GM18502 (cell line): ENCODE measurements at regions not wholly inside any gene's neighbourhood (a gene's known extent, or its start where the extent isn't known, plus 50 kb on each side); places are given as distances from the start of the nearest gene placed in this dataset.

Source experiments
- ATAC-seq: cut with Tn5 transposase; IDR thresholded peaks from one replicate; pipeline ENCODE4 v1.9.1; 2021; ENCODE audit warnings: mild to moderate bottlenecking; ENCODE audit not compliant: unreplicated experiment, poor library complexity

DNA sequence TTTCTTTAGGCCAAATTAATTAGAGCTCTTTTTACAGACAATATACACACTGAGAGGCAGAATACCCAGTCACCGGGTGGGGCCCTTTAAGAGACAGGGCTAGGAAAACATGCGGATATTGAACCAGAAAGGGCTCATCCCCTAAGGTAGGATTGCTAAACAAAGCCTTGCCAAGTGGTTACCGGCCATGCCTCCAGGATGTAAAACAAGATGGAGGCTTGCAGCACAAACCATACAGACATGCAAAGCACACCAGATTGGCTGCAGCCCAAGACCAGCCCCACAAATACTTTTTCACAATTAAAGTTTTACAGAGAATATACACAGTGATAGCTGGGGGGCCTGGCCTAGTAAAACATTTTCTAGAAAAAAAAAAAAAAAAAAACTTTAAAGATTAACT, 210.0 kb downstream of the KLHL4 start:
- ATAC-seq: no peak

DNA sequence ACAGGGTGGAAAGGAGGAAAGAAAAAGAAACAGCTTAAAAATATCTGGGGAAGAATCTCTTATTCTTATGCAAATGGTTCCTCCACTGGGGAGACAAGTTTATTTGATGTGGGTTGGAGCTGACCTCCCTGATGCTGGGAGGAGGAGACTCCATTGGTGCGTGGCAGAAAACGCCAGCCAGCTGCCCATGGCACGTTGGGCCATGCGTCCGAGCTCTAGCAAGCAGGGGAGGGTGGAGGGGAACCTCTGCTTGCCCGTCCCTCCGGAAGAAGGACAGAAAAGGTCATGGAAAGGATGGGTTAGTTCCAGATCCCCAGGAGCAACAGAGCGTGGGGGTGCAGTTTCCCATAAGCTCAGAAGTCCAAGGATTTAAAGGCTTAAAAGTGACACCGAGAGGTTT, 210.4 kb downstream of the KLHL4 start:
- ATAC-seq: no peak

DNA sequence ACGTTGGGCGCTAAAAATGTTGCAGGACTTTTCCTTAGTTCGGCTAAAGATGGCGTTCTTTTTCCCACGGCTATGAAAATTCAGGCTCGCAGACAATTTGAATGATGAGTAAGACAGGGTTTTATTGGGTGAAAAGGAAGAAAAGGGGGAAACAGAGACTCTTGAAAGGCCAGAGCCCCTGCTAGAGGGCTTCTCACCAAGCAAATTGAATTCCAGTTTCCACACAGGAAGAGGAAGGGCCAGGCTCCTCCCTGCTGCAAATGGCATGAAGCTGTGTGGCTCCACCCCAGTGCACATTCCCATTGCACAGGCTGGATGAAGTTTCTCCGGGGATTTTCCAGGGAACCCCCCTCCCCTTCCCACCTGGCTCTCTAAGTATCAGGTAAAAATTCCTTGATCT, 210.9 kb downstream of the KLHL4 start:
- no peak for ATAC-seq

DNA sequence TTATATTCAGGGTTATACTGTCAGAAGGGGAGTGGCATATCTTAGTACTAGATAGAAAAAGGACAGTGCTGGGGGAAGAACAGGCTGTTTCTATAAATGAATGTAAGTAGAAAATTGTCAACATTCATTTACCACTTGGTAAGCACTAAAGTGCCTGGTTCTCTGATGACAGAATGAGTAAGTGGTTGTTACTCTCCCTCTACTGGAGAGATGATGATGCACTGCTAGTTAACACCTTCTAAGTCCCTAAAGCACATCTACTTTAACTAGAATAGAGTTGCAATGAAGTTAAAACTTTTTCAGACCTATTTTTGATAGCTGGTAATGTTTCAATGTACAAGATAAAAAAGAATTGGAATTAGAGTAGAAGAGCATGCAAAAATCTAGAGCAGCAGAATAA, 214.5 kb downstream of the KLHL4 start:
- ATAC-seq: no peak

DNA sequence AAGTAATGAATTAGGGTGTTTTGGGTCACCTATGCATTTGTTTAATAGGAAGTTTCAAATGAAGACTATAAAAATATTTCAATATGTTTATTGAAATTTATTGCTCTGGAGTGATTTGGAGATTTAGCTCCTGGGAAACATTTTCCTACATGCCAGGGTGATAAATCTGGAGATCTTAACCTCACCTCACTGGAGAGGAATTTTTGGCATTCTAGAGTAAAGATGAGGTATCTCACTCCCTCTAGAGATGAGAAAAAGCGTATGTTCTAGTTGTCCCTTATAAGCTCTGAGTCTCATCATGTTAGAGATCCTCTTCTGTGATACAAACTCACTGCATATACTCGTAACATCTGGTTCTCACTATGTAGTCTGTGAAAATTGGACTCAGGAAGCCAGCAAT, 219.0 kb downstream of the KLHL4 start:
- no peak for ATAC-seq

DNA sequence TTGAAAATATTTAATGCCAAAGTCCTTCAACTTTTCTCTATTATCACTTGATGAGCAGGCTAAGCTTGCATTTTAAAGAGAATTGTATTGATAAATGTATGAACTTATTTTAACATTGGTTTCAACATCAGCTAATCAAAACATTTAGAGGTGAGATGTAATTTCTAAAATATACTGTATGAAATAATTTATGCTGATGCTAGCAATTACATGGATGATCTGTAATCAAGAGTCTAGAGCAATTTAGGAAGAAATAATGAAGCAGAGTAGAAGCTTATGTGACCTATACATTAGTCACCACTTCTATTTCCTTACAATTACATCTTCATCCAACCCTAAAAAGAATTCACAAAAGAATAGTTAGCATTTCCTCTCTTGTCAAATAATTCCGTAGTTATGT, 226.8 kb downstream of the KLHL4 start:
- no peak for ATAC-seq

DNA sequence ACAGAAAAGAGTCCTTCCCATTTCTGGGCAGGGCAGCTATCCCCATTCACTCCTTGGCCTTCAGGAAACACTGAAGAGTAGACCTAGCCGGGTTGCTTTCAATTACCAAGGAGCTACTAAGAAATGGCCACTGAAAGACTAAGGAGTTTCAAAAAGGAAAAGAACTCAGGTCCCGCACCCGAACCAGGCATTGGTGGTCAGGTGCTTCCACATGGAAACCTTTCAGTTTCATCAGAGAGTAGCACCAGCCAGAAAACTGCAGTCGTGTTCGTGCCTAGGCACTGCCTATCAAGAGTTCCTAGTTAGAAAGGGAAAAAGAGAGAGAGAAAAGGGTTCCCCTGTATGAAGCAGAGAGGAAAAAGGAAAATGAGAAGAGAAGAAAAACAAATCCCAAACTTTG, 237.9 kb downstream of the KLHL4 start:
- ATAC-seq: no peak

DNA sequence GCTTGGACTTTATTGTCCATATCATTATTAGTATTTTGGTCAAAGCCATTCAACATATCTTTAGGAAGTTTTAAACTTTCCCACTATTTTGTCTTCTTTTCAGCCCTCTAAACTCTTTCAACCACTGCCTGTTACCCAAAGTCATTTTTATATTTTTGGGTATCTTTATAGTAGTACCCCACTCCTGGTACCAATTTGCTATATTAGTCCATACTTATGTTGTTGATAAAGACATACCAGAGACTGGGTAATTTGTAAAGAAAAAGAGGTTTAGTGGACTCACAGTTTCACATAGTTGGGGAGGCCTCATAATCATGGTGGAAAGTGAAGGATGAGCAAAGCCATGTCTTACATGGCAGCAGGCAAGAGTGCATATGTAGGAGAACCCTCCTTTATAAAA, 271.4 kb downstream of the KLHL4 start:
- no peak for ATAC-seq

DNA sequence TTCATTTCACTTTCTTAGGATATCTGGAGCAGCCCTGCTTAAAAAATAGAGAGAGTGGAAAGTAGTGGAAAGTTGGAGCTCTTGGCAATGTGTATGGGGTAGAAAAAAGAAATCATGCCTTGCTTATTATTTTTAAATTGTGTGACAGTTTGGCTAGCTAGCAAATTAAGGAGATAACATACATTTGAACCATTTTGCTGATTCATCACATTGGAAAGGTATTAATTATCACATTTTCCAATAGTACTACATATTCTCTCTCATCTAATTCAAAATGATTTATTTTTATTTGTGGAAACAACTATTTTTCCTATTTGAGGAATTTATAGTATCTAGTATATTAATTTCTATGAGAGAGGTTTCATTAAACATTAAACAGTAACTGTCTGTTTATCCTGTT, 280.4 kb downstream of the KLHL4 start:
- no peak for ATAC-seq

DNA sequence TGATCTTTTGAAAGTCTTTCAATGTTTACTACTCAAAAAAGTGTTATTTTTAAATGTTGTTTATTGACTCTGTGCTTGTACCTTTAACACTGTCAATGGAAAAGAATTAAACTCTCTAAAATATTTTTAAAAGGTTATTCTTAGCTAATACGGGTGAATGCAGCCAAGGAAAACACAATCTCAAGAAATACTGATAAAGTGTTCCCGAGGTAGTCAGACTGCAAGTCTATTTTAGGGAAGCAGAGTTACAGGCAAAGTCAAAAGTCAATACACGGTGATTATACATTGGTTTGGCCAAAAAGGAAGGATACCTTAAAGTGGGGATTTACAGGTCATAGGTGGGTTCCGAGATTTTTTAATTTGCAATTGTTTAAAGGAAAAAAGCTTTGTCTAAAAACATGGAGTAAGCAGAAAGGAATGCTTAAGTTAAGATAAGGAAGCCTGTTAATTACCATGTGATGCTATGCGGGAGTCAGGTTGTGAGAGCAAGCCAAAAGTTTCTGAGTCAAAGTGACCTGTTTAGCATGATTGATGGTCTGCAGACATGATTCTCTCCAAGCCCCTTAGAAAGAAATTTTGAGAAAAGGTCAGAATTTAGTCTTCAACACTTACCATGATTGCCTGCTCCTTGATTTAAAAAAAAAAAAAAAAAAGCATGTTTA, 288.4 kb downstream of the KLHL4 start:
- ATAC-seq: no peak

DNA sequence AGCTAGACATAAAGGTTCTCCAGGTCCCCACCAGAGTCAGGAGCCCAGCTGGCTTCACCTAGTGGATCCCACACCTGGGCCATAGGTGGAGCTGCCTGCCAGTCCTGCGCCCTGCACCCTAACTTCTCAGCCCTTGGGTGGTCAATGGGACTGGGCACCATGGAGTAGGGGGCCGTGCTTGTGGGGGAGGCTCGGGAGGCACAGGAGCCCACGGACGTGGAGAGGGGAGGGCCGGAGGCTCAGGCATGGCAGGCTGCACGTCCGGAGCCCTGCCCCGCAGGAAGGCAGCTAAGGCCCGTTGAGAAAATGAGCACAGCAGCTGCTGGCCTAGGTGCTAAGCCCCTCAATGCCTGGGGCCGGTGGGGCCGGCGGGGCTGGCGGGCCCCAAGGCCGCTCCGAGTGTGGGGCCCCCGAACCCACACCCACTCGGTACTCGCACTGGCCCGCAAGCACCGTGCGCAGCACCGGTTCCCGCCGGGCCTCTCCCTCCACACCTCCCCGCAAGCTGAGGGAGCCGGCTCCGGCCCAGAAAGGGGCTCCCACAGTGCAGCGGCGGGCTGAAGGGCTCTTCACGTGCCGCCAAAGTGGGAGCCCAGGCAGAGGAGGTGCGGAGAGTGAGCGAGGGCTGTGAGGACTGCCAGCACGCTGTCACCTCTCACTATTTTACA, 291.1 kb downstream of the KLHL4 start:
- ATAC-seq: no peak

DNA sequence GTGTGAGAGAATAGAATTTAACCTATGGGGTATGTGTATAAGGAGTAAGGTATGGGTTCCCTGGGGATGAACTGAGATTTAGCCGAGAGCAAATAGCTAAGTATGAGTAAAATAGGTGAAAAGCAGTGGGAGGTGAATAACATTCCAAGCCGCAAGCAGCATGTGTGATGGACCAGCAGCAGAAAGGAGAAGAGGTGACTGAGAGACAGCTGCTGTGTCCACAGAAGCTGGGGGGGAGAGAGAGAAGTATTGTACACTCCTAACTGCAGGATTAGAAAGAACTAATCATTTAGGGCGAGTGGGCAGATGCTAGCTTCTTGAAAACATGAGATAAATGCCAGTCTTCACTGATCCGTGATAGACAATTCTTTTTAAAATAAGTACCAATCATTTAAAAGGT, 296.0 kb downstream of the KLHL4 start:
- no peak for ATAC-seq

DNA sequence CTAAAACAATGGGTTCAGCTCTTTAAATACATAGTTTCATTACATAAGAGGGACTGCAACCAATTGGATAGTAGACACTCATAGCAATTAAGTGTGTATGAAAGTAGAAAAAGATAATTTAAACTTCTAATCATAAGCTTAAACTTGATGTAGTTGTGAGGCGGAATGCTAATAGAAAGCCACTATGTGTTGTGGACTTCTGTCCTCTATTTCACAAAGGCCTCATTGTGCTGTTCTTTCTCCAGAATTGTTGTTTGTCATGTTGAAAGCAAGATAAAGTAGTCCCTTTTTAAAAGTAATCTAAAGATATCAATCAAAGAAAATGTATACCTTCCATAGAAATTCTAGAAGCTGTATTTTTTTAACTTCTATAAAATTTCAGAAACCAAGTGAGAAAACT, 329.4 kb downstream of the KLHL4 start:
- no peak for ATAC-seq

DNA sequence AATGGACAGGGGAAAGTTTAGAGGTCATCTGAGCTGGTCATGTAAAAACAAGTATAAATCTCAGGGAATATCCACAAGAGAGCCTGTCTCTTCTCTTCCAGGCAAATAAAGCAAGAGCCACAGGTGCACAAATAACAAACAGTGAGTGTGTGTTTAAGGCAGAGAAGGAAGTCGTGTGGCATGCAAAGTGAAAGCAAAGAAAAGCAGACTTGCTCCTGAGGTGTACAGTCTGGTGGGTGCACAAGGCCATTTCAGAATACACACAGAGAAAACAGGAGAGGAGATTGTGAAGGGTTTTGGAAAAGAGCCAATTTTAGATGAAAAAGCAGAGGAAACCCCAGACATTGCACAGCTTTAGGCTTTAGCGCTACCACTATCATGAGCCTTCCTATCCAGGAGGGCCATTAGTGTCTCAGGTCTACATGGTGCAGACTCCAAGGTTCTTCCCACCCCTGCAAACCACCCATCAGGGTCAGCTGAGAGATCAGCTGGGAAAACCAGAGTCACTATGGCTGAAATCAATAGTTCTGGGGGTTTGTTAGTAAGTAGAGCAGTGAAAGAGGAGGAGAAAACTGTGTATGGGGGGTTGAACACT, 355.8 kb downstream of the KLHL4 start:
- ATAC-seq: peak; percentile 40

DNA sequence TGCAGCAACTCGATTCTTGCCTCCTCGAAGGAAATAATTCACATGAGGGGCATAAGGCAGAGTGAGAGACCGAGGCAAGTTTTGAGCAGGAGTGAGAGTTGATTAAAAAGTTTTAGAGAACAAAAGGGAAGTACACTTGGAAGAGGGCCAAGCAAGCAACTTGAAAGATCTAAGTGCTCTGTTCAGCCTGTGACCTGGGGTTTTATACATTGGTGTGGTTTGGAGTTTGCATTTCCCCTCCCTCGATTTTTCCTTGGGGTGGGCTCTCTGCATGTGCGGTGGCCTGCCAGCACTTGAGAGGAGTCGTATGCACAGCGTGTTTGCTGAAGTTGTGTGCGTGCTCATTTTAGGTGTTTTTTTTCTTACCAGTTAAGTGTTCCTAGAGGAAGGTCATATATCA, 356.4 kb downstream of the KLHL4 start:
- peak; percentile 45 for ATAC-seq

DNA sequence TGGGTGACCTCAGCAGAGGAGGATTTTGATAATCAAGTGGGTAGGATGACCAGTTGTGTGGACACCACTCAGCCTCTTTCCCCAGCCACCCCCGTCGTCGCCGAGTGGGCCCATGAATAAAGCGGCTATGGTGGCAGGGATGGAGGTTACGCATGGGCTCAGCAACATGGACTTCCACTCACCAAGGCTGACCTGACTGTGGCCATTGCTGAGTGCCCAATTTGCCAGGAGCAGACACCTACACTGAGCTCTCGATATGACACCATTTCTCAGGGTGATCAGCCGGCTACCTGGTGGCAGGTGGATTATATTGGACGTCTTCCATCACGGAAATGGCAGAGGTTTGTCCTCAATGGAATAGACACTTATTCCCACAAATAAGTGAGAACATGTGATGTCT, 361.3 kb downstream of the KLHL4 start:
- no peak for ATAC-seq

DNA sequence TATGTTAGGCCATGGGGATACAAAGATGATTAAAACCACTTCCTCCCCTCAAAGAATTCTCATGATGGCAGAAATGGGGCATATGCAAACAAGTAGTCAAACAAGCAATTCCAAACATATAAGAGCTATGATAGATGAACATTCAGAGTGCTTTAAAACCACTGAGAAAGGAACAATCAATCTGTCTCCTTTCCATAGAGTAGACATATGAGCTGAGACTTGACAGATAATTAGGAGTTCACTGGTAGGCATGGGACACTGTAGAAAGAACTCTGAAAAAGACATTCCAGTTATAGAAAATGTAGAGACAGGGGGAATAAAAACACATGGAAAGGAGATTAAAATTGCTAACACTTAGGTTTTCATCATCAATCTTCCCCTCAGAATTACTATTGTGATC, 372.8 kb downstream of the KLHL4 start:
- no peak for ATAC-seq

DNA sequence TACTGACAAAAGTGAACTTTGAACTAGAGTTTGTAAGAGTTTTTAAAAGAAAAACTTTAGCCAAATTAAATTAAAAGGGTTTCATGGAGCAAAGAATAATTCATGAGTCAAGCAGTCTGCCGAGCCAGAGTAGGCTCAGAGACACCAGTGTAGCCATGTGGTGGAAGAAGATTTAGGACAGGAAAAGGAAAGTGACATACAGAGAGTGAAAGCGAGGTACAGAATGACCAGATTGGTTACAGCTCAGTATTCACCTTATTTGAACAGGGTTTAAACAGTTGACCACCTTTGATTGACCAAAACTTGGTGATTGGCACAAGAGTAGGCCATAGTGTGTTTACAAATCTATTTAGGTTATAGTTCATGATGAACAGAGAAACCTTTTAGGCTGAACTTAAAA, 377.8 kb downstream of the KLHL4 start:
- no peak for ATAC-seq

DNA sequence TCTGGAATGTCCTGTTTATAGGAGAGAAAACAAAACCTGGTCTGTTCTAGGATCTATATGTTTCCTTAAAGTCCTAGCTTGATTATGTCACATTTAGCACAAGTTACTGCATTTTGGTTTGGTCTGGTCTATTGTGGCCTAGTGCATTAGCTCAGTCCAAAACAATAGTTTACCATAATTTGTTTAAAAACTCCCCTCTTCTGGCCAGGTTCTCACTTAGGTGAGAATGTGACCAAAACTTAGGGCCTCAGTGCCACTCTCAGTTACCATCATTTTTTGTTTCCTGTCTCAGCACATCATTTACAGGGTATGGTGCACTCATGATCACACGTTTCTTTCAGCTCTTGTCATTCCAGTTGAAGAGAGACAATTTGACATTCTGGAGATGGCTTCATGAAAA, 378.5 kb downstream of the KLHL4 start:
- ATAC-seq: no peak

DNA sequence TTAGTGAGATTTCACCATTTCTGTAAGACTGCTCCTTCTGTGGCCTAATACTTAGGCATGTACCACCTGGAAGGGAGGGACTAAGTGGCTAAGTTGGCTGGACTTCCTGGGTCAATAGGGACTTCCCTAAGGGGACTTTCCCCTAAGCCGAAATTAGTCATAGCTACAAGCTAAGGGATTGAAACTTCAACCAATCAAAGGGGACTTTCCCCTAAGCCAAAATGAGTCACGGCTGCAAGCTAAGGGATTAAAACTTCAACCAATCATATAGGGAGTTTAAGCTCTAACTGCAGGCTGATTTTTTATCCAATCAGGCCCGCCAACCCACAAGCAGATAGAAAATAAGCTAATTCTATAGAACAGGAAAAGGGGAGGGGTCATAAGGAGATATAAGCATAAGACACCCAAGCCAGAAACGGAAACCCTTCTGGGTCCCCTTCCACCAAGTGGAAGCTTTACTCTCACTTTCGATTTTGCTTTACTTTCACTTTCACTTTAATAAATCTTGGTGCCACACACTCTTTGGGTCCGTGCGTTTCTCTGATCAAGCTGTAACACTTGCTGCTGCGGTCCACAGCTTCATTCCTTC, 382.8 kb downstream of the KLHL4 start:
- peak; percentile 82 for ATAC-seq

DNA sequence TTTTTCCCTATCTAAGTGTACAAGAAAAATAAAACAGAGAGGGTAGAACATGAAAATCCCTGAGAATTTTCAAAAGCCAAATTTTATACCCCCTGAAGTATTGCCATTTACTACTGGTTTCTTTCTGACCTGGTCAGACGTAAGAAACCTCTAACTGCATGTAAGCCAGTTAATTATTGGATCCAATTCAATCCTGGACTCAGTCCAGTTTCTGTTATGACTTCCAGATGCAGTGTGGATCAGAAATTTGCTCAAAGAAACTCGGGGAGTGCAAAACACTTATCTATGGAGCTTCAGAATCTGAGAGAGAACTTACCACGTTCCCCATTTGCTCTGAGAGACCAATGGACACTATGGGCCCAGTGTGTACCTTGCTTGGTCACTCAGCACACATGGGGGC, 383.5 kb downstream of the KLHL4 start:
- no peak for ATAC-seq

DNA sequence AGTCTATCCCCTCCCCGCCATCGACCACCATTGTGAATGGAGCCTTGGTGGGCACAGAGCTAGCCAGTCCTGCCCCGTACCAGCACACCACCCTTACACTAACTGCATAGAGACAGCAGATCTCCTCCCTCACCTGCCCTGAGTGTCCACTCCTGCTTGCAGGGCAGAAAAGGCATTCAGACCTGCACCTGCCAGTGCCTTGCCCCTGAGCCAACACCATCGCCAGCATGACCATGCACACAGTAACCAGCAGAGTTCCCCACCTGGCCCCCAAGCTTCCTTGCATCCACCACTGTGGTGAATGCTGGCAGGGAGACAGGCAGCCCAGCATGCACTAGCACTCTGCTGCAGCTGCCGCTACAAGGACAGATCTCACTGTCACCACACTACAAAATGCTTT, 397.1 kb downstream of the KLHL4 start:
- no peak for ATAC-seq
